ENCODE measurements at regions not wholly inside any gene's neighbourhood (a gene's known extent, or its start where the extent isn't known, plus 50 kb on each side); places are given as distances from the start of the nearest gene placed in this dataset.

DNA sequence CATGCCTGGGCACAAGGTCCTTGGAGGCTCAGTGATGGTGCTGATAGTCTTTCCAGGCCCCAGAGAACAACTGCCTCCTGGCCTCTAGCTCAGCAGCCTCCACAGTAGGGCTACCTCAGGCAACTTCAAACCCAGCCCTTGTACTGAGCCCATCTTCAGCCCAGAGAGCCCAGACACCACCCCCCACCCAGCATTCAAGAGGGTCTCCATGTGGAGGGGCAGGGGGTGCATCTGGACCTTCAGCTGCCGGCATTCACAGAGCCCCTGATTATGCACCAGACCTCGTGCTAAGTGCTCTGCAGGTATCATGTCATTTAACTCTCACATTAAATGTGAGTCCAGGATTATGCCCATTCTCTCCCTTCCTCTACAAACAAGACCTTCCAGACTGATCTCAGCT lies 197.0 kb upstream of the ZC3H12A start:
- H3K4me3 ChIP-seq (ENCODE audit: low read depth, low read length) = no peak overlapping the region
- TF ChIP-seq, protein P1, sequence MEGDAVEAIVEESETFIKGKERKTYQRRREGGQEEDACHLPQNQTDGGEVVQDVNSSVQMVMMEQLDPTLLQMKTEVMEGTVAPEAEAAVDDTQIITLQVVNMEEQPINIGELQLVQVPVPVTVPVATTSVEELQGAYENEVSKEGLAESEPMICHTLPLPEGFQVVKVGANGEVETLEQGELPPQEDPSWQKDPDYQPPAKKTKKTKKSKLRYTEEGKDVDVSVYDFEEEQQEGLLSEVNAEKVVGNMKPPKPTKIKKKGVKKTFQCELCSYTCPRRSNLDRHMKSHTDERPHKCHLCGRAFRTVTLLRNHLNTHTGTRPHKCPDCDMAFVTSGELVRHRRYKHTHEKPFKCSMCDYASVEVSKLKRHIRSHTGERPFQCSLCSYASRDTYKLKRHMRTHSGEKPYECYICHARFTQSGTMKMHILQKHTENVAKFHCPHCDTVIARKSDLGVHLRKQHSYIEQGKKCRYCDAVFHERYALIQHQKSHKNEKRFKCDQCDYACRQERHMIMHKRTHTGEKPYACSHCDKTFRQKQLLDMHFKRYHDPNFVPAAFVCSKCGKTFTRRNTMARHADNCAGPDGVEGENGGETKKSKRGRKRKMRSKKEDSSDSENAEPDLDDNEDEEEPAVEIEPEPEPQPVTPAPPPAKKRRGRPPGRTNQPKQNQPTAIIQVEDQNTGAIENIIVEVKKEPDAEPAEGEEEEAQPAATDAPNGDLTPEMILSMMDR (conservative IDR thresholded peaks at IDR 0.05; ENCODE audit: low read depth, low read length) = no peak
- DNase-seq (ENCODE audit: low read depth) = no peak

DNA sequence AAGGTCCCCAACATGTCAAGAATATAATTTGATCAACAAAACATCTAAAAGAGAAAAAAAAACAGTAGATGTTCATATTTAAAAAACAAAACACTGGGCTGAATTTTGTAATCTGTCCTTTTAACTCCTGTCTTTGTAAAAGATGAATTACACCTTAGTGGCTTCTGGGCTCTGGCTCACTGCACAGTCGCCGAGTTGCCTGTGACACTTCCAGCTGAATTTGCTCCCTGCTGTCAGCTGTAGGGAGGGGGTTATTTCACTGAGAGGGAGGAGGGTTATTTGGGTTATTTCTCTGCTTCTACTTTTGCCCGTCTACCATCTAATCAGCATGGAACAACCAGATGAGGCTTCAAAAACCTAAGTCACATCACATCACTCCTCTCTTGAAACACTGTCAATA lies 193.0 kb upstream of the ZC3H12A start:
- no peak overlapping the region for H3K4me3 ChIP-seq (ENCODE audit: low read depth, low read length)
- TF ChIP-seq, protein P1 (conservative IDR thresholded peaks at IDR 0.05; ENCODE audit: low read depth, low read length) = no peak
- DNase-seq (ENCODE audit: low read depth) = no peak

DNA sequence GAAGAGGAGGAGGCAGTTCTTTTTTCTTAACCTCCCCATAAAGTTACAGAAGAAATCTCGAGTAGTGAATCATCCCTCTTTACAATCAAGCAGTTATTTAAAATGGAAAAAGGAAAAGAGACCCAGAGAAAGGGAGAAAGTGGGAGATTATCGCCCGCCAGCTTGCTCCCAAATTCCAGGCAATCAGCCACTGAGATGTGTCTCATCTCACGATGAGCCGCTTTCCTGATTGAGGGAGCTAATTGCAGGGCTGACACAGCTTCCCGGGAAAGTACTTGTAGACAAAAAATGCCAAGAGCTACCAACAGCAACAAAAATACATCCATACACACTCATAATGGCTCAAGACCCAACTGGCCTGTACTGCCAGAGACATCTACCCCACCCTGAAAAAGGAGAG lies 191.6 kb upstream of the ZC3H12A start:
- TF ChIP-seq, protein P1 (conservative IDR thresholded peaks at IDR 0.05; ENCODE audit: low read depth, low read length) = no peak
- DNase-seq (ENCODE audit: low read depth) = no peak
- H3K4me3 ChIP-seq (ENCODE audit: low read depth, low read length) = no peak overlapping the region

DNA sequence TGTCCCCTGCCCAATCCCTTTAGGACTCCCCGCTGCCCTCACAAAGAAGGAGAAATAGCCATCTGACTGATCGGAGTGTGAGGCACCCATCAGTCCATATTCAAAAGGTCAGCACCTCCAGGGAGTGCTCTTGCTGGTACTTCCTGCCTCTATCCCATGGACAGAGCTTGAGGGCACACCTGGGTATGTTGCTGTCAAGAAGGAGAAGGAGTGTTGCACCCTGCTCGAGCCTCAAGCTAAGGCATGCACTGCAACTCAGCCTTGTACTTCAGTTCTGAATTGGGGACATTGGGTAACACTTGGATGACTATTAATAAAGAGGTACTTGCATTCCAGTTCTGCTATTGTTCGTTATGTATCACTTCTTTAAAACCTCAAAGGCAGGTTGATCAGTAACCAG lies 190.3 kb upstream of the ZC3H12A start:
- DNase-seq (ENCODE audit: low read depth) = no peak
- no peak overlapping the region for H3K4me3 ChIP-seq (ENCODE audit: low read depth, low read length)
- TF ChIP-seq, protein P1 (conservative IDR thresholded peaks at IDR 0.05; ENCODE audit: low read depth, low read length) = no peak

DNA sequence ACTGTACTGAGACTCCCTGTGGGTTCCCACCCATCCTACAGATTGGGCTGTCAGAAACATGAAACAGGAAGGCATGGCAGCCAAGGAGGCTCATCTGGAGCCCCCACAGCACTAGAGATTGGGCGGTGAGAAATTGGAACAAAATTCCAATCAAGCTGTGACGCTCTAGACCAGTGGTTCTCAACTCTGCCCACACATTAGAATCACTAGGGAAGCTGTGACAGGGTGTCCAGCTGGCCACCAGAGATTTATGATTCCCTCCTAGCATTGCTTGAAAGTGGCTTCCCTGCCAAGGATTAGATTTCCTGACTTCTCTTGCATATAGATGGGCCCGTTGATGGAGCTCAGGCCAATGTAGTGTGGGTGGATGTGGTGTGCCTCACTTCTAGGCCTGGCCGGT lies 187.5 kb upstream of the ZC3H12A start:
- DNase-seq (ENCODE audit: low read depth) = no peak
- no peak overlapping the region for H3K4me3 ChIP-seq (ENCODE audit: low read depth, low read length)
- TF ChIP-seq, protein P1 (conservative IDR thresholded peaks at IDR 0.05; ENCODE audit: low read depth, low read length) = no peak

DNA sequence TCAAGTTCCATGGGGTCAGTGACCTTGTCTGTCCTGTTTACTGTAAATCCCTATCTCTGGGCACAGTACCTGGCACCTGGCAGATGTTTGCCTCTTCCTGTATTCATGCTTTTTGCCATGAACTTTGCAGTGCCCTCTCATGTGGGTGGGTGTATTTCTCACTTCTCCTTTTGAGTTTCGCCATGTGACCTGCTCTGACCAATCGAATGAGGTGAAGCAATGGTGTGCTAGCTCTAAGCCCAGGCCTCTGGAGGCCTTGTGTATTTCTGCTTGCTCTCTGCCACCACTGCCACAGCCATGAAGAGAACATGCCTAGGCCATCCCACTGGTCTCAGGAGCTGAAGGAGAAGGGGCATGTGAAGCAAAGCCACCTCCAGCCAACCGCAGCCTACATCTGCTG lies 185.5 kb upstream of the ZC3H12A start:
- TF ChIP-seq, protein P1 (conservative IDR thresholded peaks at IDR 0.05; ENCODE audit: low read depth, low read length) = no peak
- DNase-seq (ENCODE audit: low read depth) = no peak

DNA sequence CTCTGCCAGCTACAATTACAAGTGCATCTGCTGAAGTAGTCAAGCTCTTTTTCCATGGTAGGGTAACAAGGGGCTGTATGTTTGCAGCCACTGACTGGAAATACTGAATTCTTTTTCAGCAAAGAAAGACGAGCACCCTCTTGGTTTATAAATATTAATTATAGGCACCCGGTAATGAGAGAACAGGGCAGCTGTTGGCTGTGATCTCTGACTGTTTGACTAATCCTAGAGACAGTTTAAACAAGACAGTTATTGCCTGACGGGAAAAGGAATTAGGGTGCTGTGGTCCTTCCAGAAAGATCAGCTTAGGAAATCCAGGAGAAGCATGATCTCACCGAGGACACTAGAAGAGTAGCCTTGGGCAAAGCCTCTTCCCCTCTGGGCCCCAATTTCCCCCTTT lies 183.7 kb upstream of the ZC3H12A start:
- TF ChIP-seq, protein P1 (conservative IDR thresholded peaks at IDR 0.05; ENCODE audit: low read depth, low read length) = no peak
- no peak overlapping the region for H3K4me3 ChIP-seq (ENCODE audit: low read depth, low read length)
- no peak for DNase-seq (ENCODE audit: low read depth)

More for the DNA sequence above, 185.5 kb upstream of the ZC3H12A start:
- H3K4me3 ChIP-seq (ENCODE audit: low read depth, low read length) = no peak overlapping the region
